ENCODE measurements at regions not wholly inside any gene's neighbourhood (a gene's known extent, or its start where the extent isn't known, plus 50 kb on each side); places are given as distances from the start of the nearest gene placed in this dataset.
A peak's percentile ranks its signal among the peaks of the same experiment; 100 is the strongest.
"Not testable (repeated sequence)": the region's sequence is repeated elsewhere in the genome, so short reads cannot be mapped to it uniquely, and the experiment has no call there.

- 94 to 95% methylated on average over 54 of the region's 54 CpGs for WGBS, 2 donors
- DNase-seq (no peak), ATAC-seq (ENCODE audit: low FRiP score) (no peak)
- Histone ChIP-seq H3K4me1 (ENCODE audit: control insufficient read depth in 1 of 2, insufficient read depth in 2 of 2, low read length in 2 of 2) (no peaks in the 10 kb centered on the region), H3K4me3 (ENCODE audit: low read length in 2 of 2) (no peak overlapping the region), H3K36me3 (ENCODE audit: control insufficient read depth in 1 of 2, insufficient read depth in 2 of 2, low read length in 1 of 2) (no peaks in the 10 kb centered on the region), H3K27me3 (ENCODE audit: control insufficient read depth in 1 of 2, insufficient read depth in 2 of 2, low read length in 1 of 2) (no peaks in the 10 kb centered on the region), H3K9me3 (ENCODE audit: control insufficient read depth, low read length) (no peaks in the 10 kb centered on the region), H3K27ac (ENCODE audit: low read depth in 1 of 2, low read length in 2 of 2) (no peak overlapping the region)
- intact Hi-C loops (cut with DNase I): no loop called here
Observed at GRCh38 chr2:582792-583528, 94.2 kb downstream of the TMEM18 start.

- intact Hi-C loops (cut with DNase I); DNase-seq; H3K4me3 ChIP-seq (ENCODE audit: low read length in 2 of 2); H3K27me3 ChIP-seq (ENCODE audit: control insufficient read depth in 1 of 2, insufficient read depth in 2 of 2, low read length in 1 of 2); H3K4me1 ChIP-seq (ENCODE audit: control insufficient read depth in 1 of 2, insufficient read depth in 2 of 2, low read length in 2 of 2); ATAC-seq (ENCODE audit: low FRiP score); H3K27ac ChIP-seq (ENCODE audit: low read depth in 1 of 2, low read length in 2 of 2); H3K36me3 ChIP-seq (ENCODE audit: control insufficient read depth in 1 of 2, insufficient read depth in 2 of 2, low read length in 1 of 2); H3K9me3 ChIP-seq (ENCODE audit: control insufficient read depth, low read length): not testable (repeated sequence)
- 86 to 89% methylated on average over 21 to 23 of the region's 23 CpGs for WGBS, 2 donors
Observed at GRCh38 chr2:582289-582688, 94.9 kb downstream of the TMEM18 start.

- H3K27me3 ChIP-seq (ENCODE audit: control insufficient read depth in 1 of 2, insufficient read depth in 2 of 2, low read length in 1 of 2): no peaks in the 10 kb centered on the region
- no peak for ATAC-seq (ENCODE audit: low FRiP score)
- no peaks in the 10 kb centered on the region for H3K4me1 ChIP-seq (ENCODE audit: control insufficient read depth in 1 of 2, insufficient read depth in 2 of 2, low read length in 2 of 2)
- H3K27ac ChIP-seq (ENCODE audit: low read depth in 1 of 2, low read length in 2 of 2): no peak overlapping the region
- H3K4me3 ChIP-seq (ENCODE audit: low read length in 2 of 2): no peak overlapping the region
- intact Hi-C loops (cut with DNase I): no loop called here
- H3K36me3 ChIP-seq (ENCODE audit: control insufficient read depth in 1 of 2, insufficient read depth in 2 of 2, low read length in 1 of 2): no peaks in the 10 kb centered on the region
- WGBS, 2 donors: 66 to 76% methylated on average over 8 of the region's 8 CpGs
- DNase-seq: no peak
- peaks cover 7% of the 10 kb centered on the region for H3K9me3 ChIP-seq (ENCODE audit: control insufficient read depth, low read length)
Observed at GRCh38 chr2:579961-580360, 97.2 kb downstream of the TMEM18 start.

GRCh38 chr2:579351-579886, 97.8 kb downstream of the TMEM18 start:
- 88% methylated on average over 9 of the region's 9 CpGs for WGBS, 2 donors
- Histone ChIP-seq H3K9me3 (ENCODE audit: control insufficient read depth, low read length) (peaks cover 9% of the 10 kb centered on the region), H3K4me1 (ENCODE audit: control insufficient read depth in 1 of 2, insufficient read depth in 2 of 2, low read length in 2 of 2) (no peaks in the 10 kb centered on the region), H3K36me3 (ENCODE audit: control insufficient read depth in 1 of 2, insufficient read depth in 2 of 2, low read length in 1 of 2) (no peaks in the 10 kb centered on the region), H3K4me3 (ENCODE audit: low read length in 2 of 2) (no peak overlapping the region), H3K27ac (ENCODE audit: low read depth in 1 of 2, low read length in 2 of 2) (no peak overlapping the region), H3K27me3 (ENCODE audit: control insufficient read depth in 1 of 2, insufficient read depth in 2 of 2, low read length in 1 of 2) (no peaks in the 10 kb centered on the region)
- DNase-seq (no peak), ATAC-seq (ENCODE audit: low FRiP score) (no peak)
- intact Hi-C loops (cut with DNase I): no loop called here

GRCh38 chr2:576292-576691, 100.9 kb downstream of the TMEM18 start:
- DNase-seq (no peak), ATAC-seq (ENCODE audit: low FRiP score) (no peak)
- no peaks in the 10 kb centered on the region for H3K4me1 ChIP-seq (ENCODE audit: control insufficient read depth in 1 of 2, insufficient read depth in 2 of 2, low read length in 2 of 2)
- H3K36me3 ChIP-seq (ENCODE audit: control insufficient read depth in 1 of 2, insufficient read depth in 2 of 2, low read length in 1 of 2): no peaks in the 10 kb centered on the region
- peaks cover 13% of the 10 kb centered on the region for H3K9me3 ChIP-seq (ENCODE audit: control insufficient read depth, low read length)
- no peak overlapping the region for H3K27ac ChIP-seq (ENCODE audit: low read depth in 1 of 2, low read length in 2 of 2)
- no peak overlapping the region for H3K4me3 ChIP-seq (ENCODE audit: low read length in 2 of 2)
- no peaks in the 10 kb centered on the region for H3K27me3 ChIP-seq (ENCODE audit: control insufficient read depth in 1 of 2, insufficient read depth in 2 of 2, low read length in 1 of 2)
- intact Hi-C loops (cut with DNase I): no loop called here

GRCh38 chr2:575727-576236, 101.4 kb downstream of the TMEM18 start:
- Histone ChIP-seq H3K27ac (ENCODE audit: low read depth in 1 of 2, low read length in 2 of 2) (no peak overlapping the region), H3K4me3 (ENCODE audit: low read length in 2 of 2) (no peak overlapping the region), H3K4me1 (ENCODE audit: control insufficient read depth in 1 of 2, insufficient read depth in 2 of 2, low read length in 2 of 2) (no peaks in the 10 kb centered on the region), H3K9me3 (ENCODE audit: control insufficient read depth, low read length) (peaks cover 13% of the 10 kb centered on the region), H3K27me3 (ENCODE audit: control insufficient read depth in 1 of 2, insufficient read depth in 2 of 2, low read length in 1 of 2) (no peaks in the 10 kb centered on the region), H3K36me3 (ENCODE audit: control insufficient read depth in 1 of 2, insufficient read depth in 2 of 2, low read length in 1 of 2) (no peaks in the 10 kb centered on the region)
- WGBS, 2 donors: 69 to 70% methylated on average over 1 of the region's 1 CpG
- DNase-seq (no peak), ATAC-seq (ENCODE audit: low FRiP score) (no peak)
- intact Hi-C loops (cut with DNase I): no loop called here

- Histone ChIP-seq H3K9me3 (ENCODE audit: control insufficient read depth, low read length) (peaks cover 13% of the 10 kb centered on the region), H3K4me1 (ENCODE audit: control insufficient read depth in 1 of 2, insufficient read depth in 2 of 2, low read length in 2 of 2) (no peaks in the 10 kb centered on the region), H3K27ac (ENCODE audit: low read depth in 1 of 2, low read length in 2 of 2) (no peak overlapping the region), H3K27me3 (ENCODE audit: control insufficient read depth in 1 of 2, insufficient read depth in 2 of 2, low read length in 1 of 2) (no peaks in the 10 kb centered on the region), H3K4me3 (ENCODE audit: low read length in 2 of 2) (no peak overlapping the region), H3K36me3 (ENCODE audit: control insufficient read depth in 1 of 2, insufficient read depth in 2 of 2, low read length in 1 of 2) (no peaks in the 10 kb centered on the region)
- 85 to 92% methylated on average over 14 of the region's 14 CpGs for WGBS, 2 donors
- ATAC-seq (ENCODE audit: low FRiP score): peak; percentile 46
- intact Hi-C loops (cut with DNase I): no loop called here
- no peak for DNase-seq
Observed at GRCh38 chr2:575030-575726, 102.0 kb downstream of the TMEM18 start.

GRCh38 chr2:573805-574392, 103.3 kb downstream of the TMEM18 start:
- 40 to 49% methylated on average over 6 of the region's 6 CpGs for WGBS, 2 donors
- Histone ChIP-seq H3K4me1 (ENCODE audit: control insufficient read depth in 1 of 2, insufficient read depth in 2 of 2, low read length in 2 of 2) (no peaks in the 10 kb centered on the region), H3K4me3 (ENCODE audit: low read length in 2 of 2) (no peak overlapping the region), H3K9me3 (ENCODE audit: control insufficient read depth, low read length) (peaks cover 13% of the 10 kb centered on the region), H3K27me3 (ENCODE audit: control insufficient read depth in 1 of 2, insufficient read depth in 2 of 2, low read length in 1 of 2) (no peaks in the 10 kb centered on the region), H3K27ac (ENCODE audit: low read depth in 1 of 2, low read length in 2 of 2) (no peak overlapping the region), H3K36me3 (ENCODE audit: control insufficient read depth in 1 of 2, insufficient read depth in 2 of 2, low read length in 1 of 2) (no peaks in the 10 kb centered on the region)
- DNase-seq (no peak), ATAC-seq (ENCODE audit: low FRiP score) (no peak)
- intact Hi-C loops (cut with DNase I): no loop called here
